ENCODE measurements at regions not wholly inside any gene's neighbourhood (a gene's known extent, or its start where the extent isn't known, plus 50 kb on each side); places are given as distances from the start of the nearest gene placed in this dataset.

GRCh38 chr2:88331239-88331638, 121.3 kb downstream of the FOXI3 start:
- H3K9me2 ChIP-seq (replicated peaks; ENCODE audit: low read depth, low read length): no peaks in the 10 kb centered on the region
- no peak overlapping the region for H3K9ac ChIP-seq (ENCODE audit: low read depth, low read length, poor library complexity, severe bottlenecking)
- H3F3A ChIP-seq (ENCODE audit: low read depth): no peaks in the 10 kb centered on the region
- H2AFZ ChIP-seq (ENCODE audit: low read length): no peak overlapping the region
- H3K36me3 ChIP-seq (ENCODE audit: insufficient read depth, low read length): no peaks in the 10 kb centered on the region
- H4K20me1 ChIP-seq (ENCODE audit: insufficient read depth, low read length, poor library complexity, severe bottlenecking): no peaks in the 10 kb centered on the region
- no peaks in the 10 kb centered on the region for H3K79me2 ChIP-seq (ENCODE audit: insufficient read depth, low read length)
- H3K27me3 ChIP-seq (ENCODE audit: insufficient read depth, low read length, poor library complexity, severe bottlenecking): no peaks in the 10 kb centered on the region
- no peaks in the 10 kb centered on the region for H3K9me3 ChIP-seq (ENCODE audit: insufficient read depth, low read depth, low read length)
- TF ChIP-seq, protein P1, sequence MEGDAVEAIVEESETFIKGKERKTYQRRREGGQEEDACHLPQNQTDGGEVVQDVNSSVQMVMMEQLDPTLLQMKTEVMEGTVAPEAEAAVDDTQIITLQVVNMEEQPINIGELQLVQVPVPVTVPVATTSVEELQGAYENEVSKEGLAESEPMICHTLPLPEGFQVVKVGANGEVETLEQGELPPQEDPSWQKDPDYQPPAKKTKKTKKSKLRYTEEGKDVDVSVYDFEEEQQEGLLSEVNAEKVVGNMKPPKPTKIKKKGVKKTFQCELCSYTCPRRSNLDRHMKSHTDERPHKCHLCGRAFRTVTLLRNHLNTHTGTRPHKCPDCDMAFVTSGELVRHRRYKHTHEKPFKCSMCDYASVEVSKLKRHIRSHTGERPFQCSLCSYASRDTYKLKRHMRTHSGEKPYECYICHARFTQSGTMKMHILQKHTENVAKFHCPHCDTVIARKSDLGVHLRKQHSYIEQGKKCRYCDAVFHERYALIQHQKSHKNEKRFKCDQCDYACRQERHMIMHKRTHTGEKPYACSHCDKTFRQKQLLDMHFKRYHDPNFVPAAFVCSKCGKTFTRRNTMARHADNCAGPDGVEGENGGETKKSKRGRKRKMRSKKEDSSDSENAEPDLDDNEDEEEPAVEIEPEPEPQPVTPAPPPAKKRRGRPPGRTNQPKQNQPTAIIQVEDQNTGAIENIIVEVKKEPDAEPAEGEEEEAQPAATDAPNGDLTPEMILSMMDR (conservative IDR thresholded peaks at IDR 0.05; ENCODE audit: low read length): no peak
- TF ChIP-seq EZH2phosphoT487 (IDR thresholded peaks at IDR 0.05; ENCODE audit: borderline replicate concordance): no peak
- H3K4me3 ChIP-seq (ENCODE audit: low read length, poor library complexity, severe bottlenecking): no peak overlapping the region
- no peaks in the 10 kb centered on the region for H3K4me1 ChIP-seq (ENCODE audit: insufficient read depth, low read length, poor library complexity, severe bottlenecking)
- H3K4me2 ChIP-seq (ENCODE audit: low read depth, low read length, poor library complexity, severe bottlenecking): no peak overlapping the region

DNA sequence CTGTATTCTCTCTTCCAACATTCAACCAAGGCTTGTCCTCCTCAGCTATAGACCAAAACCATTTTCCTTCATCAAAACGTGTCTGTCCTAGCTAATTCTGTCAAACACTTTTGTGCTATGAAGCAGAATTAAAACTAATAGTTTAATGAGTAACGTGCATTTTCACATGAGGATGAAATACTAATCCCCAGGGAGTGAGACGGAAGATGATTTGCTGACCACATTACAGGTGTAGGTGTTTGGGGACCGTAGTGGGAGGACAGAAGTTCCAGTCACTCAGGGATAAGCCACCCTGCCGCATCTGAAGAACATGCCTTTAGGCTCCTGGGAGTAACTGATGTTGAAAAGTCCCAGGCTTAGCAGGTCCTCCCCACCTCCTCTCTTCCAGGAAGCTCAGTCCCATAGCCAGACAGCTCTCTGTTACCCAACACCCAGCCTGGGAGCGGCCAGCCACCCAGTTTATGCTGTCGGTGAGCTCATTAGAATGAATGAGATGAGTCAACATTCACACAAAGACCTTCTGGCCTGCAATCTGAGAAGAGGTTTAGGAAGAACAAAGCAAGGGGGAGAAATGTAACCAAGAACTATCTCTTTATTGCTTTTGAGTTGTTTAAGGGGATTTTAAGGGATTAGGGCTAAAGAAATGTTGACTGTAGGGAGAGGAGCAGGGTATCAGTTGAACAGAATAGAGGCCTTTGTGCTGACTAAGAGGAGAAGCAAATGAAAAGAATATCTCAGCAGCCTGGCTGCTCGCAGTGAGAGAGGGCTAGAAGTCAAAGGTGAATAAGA, 122.5 kb downstream of the FOXI3 start:
- H3K4me1 ChIP-seq (ENCODE audit: insufficient read depth, low read length, poor library complexity, severe bottlenecking): no peaks in the 10 kb centered on the region
- H3K9me2 ChIP-seq (replicated peaks; ENCODE audit: low read depth, low read length): no peaks in the 10 kb centered on the region
- H2AFZ ChIP-seq (ENCODE audit: low read length): no peak overlapping the region
- no peaks in the 10 kb centered on the region for H4K20me1 ChIP-seq (ENCODE audit: insufficient read depth, low read length, poor library complexity, severe bottlenecking)
- TF ChIP-seq, protein P1 (conservative IDR thresholded peaks at IDR 0.05; ENCODE audit: low read length): no peak
- no peaks in the 10 kb centered on the region for H3K79me2 ChIP-seq (ENCODE audit: insufficient read depth, low read length)
- no peaks in the 10 kb centered on the region for H3K9me3 ChIP-seq (ENCODE audit: insufficient read depth, low read depth, low read length)
- H3K4me3 ChIP-seq (ENCODE audit: low read length, poor library complexity, severe bottlenecking): no peak overlapping the region
- no peaks in the 10 kb centered on the region for H3K36me3 ChIP-seq (ENCODE audit: insufficient read depth, low read length)
- H3K9ac ChIP-seq (ENCODE audit: low read depth, low read length, poor library complexity, severe bottlenecking): no peak overlapping the region
- no peaks in the 10 kb centered on the region for H3F3A ChIP-seq (ENCODE audit: low read depth)
- no peak overlapping the region for H3K4me2 ChIP-seq (ENCODE audit: low read depth, low read length, poor library complexity, severe bottlenecking)
- no peaks in the 10 kb centered on the region for H3K27me3 ChIP-seq (ENCODE audit: insufficient read depth, low read length, poor library complexity, severe bottlenecking)

GRCh38 chr2:88321449-88322248, 130.8 kb downstream of the FOXI3 start:
- H3K4me1 ChIP-seq (ENCODE audit: insufficient read depth, low read length, poor library complexity, severe bottlenecking): no peaks in the 10 kb centered on the region
- H3K9ac ChIP-seq (ENCODE audit: low read depth, low read length, poor library complexity, severe bottlenecking): no peak overlapping the region
- no peak for TF ChIP-seq EZH2phosphoT487 (IDR thresholded peaks at IDR 0.05; ENCODE audit: borderline replicate concordance)
- TF ChIP-seq, protein P1 (conservative IDR thresholded peaks at IDR 0.05; ENCODE audit: low read length): no peak
- H3F3A ChIP-seq (ENCODE audit: low read depth): no peaks in the 10 kb centered on the region
- no peak overlapping the region for H3K4me2 ChIP-seq (ENCODE audit: low read depth, low read length, poor library complexity, severe bottlenecking)
- H3K9me2 ChIP-seq (replicated peaks; ENCODE audit: low read depth, low read length): no peaks in the 10 kb centered on the region
- H3K36me3 ChIP-seq (ENCODE audit: insufficient read depth, low read length): no peaks in the 10 kb centered on the region
- H3K9me3 ChIP-seq (ENCODE audit: insufficient read depth, low read depth, low read length): no peaks in the 10 kb centered on the region
- H4K20me1 ChIP-seq (ENCODE audit: insufficient read depth, low read length, poor library complexity, severe bottlenecking): no peaks in the 10 kb centered on the region
- no peak overlapping the region for H2AFZ ChIP-seq (ENCODE audit: low read length)
- H3K4me3 ChIP-seq (ENCODE audit: low read length, poor library complexity, severe bottlenecking): no peak overlapping the region
- H3K79me2 ChIP-seq (ENCODE audit: insufficient read depth, low read length): no peaks in the 10 kb centered on the region
- H3K27me3 ChIP-seq (ENCODE audit: insufficient read depth, low read length, poor library complexity, severe bottlenecking): no peaks in the 10 kb centered on the region
